ENCODE measurements at regions not wholly inside any gene's neighbourhood (a gene's known extent, or its start where the extent isn't known, plus 50 kb on each side); places are given as distances from the start of the nearest gene placed in this dataset.

DNA sequence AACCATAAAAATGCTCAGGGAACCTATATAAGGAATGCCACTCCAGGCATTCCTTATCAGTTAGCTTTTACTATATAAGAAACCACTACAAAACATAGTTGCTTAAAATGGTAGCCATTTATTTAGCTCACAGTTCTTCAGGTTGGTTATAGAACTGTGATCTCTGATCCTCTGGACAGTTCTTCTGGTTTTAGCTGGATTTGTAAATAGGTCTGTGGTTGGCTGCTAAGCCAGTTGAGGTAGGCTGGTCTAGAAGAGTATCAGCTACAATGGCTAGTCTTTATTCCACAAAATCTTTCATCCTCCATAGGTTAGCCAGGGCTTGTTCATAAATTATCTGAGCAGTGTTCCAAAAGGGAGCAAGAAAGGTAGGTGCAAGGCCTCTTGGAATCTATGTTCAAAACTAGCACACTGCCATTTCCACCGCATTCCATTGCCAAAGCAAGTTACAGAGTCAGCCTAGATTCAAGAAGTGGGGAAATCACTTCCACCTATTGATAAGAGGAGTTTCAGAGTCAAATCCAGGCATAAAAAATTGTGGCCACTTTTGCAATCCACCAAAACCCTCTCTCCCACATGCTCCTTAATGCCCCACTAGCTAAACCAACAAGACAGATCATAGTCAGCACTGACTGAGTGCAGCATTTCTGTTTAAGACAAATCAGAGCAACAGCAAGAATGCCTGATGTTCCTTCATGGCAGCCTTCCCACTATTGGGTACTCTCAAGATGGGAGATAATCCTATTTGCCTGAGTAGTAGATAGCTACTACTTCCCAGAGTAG lies 146.4 kb downstream of the IRS1 start:
- FAIRE-seq = no peak

DNA sequence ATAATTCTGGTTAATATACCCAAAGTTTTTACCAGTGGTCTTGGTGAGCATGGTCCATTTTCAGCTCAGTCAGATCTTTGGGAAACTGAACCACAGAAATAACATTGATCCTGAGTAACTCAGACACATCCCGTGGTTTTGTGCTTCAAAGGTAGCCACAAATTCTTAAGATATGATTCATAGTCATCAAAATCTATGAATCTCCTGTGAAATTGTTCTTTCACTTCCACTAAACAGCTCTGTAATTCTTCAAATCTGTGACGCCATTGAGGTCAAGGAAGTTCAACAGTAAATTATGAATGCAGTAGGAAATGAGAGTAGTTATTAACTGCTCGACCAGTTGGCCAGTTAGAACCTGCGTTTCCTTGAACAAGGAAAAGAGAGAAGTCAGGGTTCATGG lies 147.3 kb downstream of the IRS1 start:
- no peak for FAIRE-seq

DNA sequence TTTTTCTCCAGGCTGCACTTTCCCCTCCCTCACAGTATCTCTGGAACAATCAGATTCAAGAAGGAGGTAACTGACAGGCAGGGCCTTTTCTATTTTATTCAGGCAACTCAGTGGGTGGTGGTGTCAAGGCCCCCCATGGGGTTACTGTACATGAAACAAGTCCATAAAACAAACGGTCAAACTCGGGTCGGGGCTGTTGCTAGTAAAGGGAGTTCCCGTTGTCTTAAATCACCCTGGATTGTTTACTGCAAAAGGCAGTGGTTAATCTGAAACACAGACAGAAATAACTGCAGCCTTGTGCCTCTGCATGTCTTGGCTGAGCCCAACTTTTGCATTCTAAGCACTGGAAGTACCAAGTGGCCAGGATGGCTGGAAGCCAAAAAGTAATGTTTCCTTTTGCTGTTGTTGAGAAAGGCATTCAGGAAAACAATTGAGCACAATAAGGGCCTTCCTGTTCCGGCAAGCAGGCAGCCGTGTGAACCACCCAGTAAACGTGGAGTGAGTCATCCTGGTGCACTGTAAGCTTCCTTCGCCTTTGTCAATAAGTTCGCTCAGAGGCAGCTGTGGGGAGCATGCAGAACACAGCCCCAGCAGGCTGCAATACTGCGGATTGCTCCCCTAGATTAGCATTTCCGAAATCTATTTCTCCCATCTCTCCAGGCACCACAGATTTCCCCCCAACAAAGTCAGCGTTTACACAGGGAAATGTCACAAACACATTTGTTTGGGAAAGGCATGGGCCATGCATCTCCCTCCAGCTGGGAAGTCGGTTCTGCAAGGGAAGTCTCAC lies 149.6 kb downstream of the IRS1 start:
- no peak for FAIRE-seq

GRCh38 chr2:226649201-226649600 lies 150.4 kb downstream of the IRS1 start:
- FAIRE-seq = no peak

DNA sequence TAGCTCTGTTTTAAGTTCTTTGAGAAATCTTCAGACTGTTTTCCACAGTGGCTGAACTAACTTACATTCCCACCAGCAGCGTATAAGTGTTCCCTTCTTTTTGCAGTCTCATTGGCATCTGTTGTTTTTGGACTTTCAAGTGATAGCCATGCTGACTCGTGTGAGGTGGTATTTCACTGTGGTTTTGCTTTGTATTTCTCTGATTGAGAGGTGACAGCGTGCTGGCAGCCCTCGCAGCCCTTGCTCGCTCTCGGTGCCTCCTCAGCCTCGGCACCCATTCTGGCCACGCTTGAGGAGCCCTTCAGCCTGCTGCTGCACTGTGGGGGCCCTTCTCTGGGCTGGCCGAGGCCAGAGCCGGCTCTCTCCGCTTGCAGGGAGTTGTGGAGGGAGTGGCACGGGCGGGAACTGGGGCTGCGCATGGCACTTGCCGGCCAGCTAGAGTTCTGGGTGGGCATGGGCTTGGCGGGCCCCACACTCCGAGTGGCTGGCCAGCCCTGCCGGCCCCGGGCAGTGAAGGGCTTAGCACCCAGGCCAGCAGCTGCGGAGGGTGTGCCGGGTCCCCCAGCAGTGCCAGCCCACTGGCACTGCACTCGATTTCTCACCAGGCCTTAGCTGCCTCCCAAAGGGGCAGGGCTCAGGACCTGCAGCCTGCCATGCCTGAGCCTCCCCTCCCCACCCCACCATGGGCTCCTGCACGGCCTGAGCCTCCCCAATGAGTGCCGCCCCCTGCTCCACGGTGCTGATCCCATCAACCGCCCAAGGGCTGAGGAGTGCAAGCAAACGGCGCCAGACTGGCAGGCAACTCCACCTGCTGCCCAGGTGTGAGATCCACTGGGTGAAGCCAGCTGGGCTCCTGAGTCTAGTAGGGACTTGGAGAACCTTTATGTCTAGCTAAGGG lies 151.8 kb downstream of the IRS1 start:
- no peak for FAIRE-seq

- FAIRE-seq = no peak
Measured at GRCh38 chr2:226644399-226644865, 155.2 kb downstream of the IRS1 start.

DNA sequence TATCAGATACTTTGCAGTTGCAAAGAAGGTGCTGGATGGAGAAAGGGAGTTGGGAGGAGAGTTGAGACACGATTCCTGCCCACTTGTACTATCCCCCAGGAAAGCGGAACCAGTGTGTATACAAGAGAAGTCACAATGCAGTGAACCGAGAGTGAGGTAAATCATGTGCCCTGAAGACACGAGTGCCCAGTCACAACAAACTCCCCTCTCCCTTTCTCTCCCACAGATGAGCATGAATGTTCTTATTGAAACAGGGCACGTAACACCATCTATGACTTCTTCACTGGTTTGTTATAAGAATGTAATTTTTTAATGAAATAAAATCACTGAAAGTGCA lies 155.7 kb downstream of the IRS1 start:
- FAIRE-seq = no peak

DNA sequence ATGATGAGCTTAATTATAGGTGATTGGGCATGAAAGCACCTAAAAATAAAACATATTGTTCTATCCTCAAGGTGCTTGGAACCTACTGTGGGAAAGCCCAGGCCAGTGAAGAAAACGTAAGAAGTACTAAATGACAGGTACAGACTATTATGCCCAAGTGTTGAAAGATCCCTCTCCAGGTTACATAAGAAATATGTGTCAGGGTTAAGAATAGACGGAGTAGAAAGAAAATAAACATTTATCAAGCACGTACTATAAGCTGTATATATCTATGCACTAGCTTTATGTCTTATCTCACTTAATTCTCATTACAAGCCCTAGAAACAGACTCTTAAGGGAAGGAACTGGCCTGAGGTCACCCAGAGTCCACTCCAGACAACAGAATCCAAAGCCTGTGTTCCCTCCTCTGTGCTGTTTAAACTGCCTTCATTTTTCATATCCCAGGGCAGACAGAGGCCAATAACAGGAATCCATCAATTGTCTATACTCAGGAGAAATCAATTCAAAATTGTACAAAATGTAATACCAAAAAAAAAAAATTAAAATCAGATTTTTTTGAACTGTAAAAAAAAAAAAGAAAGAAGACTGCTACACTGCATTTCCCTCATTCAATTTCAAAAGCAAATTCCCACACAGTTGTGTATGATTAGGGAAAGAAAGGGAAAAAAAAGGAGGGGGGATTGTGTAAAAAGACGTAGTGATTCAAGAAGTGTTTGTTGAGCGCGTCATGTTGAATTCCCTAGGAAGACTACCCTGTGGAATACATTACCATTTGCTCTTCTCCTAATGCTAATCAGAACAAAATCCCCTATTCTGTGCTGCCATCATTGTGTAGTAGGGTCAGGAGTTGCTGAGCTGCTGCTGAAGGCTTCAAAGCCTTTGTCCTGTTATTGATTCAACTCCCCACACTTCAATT lies 156.3 kb downstream of the IRS1 start:
- no peak for FAIRE-seq

- FAIRE-seq = no peak
Measured at GRCh38 chr2:226641008-226641407, 158.6 kb downstream of the IRS1 start.

GRCh38 chr2:226640501-226640900 lies 159.1 kb downstream of the IRS1 start:
- FAIRE-seq = no peak

GRCh38 chr2:226639550-226639949 lies 160.1 kb downstream of the IRS1 start:
- no peak for FAIRE-seq

GRCh38 chr2:226638576-226638975 lies 161.0 kb downstream of the IRS1 start:
- FAIRE-seq = no peak

- FAIRE-seq = no peak
Measured at GRCh38 chr2:226637383-226637782, 162.2 kb downstream of the IRS1 start.

GRCh38 chr2:226636586-226636985 lies 163.0 kb downstream of the IRS1 start:
- no peak for FAIRE-seq

DNA sequence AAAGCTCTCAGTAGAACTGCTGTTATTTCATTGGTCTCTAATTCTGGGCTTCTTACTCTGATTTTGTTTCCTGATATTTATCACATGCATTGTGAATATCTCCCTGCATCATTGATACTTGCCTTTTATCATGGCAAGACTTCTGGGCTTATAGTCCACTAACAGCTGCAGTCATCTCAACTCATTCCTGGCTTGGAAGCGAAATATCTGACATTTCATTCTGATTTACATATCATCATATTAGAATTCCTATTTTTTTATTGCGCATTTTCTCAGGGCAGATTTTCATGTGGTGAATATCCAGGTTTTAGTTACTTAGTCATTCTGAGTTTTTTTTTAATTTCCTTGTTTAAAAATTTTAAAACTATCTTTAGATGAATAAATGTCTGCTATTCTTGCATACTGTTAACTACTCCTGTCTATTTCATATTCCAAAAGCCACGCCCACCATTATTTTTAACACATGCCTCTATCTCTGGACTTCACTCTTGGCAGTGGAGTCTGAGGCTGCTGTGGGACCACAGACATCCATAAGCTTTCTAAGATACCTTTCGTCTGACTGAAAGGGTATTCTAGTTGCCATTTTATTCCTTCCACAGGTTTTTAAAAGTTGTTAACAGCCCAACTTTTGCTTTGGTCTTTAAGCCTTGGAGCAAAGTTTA lies 164.5 kb downstream of the IRS1 start:
- FAIRE-seq = no peak

GRCh38 chr2:226631671-226632070 lies 167.9 kb downstream of the IRS1 start:
- FAIRE-seq = no peak

DNA sequence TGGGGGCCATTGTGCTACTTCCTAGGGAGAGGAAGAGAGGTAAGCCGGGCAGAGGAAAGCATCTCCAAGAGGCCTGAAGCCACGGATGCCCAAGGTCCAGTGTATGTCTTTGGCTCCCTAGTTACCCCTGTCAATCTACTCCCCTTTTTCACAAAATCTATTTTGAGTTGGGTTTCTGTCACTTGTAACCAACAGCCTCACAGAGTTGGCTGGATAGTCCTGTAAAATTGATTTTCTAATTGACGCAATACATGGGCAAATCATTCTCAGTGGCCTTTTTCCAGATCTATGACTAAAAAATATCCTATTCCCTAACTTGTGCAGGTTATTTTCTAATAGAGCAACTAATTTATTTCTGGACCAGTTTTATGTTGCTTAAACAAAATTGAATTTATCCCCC lies 168.4 kb downstream of the IRS1 start:
- no peak for FAIRE-seq

DNA sequence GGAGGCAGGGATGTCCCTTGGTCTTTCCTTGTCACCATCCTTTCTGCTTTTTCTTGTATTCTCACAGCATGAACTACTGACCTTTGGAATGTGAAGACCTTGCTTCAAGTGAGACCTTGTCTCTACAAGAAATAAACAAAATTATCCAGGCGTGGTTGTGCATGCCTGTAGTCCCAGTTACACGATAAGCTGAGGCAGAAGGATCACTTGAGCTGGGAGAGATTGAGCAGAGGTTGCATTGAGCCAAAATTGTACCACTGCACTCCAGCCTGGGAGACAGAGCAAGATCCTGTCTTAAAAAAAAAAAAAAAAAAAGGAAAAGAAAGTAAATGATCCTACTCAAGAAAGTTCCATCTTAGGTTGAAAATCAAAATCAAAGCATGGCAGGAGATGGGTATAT lies 173.7 kb downstream of the IRS1 start:
- no peak for FAIRE-seq

DNA sequence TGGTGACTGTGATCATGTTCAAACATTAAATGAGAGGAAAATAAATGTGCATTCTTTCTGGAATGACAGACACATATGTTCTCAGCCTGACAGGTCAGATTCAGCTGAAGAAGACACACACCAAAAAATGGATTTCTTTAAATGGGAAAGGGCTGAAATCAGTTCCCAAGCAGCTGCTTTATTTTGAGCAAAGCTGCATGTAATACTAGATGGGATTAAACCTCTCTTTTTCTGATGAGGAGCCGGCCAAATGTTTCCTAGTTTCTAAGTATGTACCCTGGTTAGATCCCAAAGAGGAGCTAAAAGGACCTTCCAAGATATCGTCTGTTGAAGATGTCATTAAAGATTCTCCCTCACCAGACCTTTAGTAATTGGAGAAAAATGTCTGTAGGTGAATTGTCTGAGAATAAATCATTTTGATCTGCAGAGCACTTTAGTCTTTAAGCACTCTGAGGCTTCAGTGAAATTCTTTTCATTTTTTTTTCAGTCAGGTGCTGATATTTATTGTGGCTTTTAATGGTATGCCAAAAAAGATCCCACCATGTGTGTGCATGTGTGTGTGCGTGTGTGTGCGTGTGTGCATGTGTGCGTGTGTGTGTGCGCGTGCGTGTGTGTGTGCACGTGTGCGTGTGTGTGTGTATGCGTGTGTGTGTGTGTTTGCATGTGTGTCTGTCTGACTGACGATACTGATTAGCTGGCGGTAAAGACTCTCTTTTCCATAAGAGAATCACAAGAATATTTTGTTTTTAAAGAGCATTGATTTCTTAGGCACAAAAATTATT lies 175.8 kb downstream of the IRS1 start:
- FAIRE-seq = no peak

- no peak for FAIRE-seq
Measured at GRCh38 chr2:226622484-226622883, 177.1 kb downstream of the IRS1 start.

DNA sequence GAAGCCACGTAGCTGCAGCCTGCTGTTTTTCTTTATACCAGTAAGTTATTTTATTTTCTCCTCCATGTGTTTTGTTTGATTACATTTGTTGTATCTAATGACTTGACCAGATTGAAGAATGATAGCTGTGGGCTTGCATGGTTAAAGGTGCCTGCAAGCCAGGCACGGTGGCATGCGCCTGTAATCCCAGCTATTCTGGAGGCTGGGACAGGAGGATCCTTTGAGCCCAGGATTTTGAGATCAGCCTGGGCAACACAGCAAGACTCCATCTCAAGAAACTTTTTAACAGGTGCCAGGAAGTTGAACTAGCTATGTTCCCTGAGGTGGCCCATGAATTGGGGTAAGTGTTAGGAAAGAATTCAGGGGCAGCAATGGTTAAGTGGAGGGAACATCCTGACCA lies 179.4 kb downstream of the IRS1 start:
- FAIRE-seq = no peak
